ENCODE measurements at regions not wholly inside any gene's neighbourhood (a gene's known extent, or its start where the extent isn't known, plus 50 kb on each side); places are given as distances from the start of the nearest gene placed in this dataset.

DNA sequence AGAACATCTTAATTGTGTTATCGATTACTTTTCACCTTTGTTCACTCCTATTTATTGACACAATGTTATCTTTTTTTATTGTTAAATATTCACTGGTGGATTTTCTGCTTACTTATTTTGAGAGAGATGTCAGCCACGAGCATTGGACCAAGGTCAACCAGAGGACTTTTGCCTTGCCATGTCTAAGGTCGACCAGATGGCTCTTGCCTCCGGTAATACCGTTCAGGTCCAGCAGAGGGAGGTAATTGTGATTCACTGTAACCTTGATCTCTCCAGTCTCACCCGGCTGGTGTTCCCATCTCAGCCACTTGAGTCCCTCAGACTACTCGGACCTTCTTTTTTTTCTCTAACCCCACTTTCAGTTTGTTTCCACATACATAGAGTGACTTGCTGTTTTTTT, 1438.1 kb downstream of the UQCRFS1 start:
- no peak for TF ChIP-seq NFYB (CRISPR knock-in tag; conservative IDR thresholded peaks at IDR 0.05; ENCODE audit: low read depth)
- TF ChIP-seq, protein P1, sequence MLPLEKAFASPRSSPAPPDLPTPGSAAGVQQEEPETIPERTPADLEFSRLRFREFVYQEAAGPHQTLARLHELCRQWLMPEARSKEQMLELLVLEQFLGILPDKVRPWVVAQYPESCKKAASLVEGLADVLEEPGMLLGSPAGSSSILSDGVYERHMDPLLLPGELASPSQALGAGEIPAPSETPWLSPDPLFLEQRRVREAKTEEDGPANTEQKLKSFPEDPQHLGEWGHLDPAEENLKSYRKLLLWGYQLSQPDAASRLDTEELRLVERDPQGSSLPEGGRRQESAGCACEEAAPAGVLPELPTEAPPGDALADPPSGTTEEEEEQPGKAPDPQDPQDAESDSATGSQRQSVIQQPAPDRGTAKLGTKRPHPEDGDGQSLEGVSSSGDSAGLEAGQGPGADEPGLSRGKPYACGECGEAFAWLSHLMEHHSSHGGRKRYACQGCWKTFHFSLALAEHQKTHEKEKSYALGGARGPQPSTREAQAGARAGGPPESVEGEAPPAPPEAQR (CRISPR knock-in tag; IDR thresholded peaks at IDR 0.05), result no peak
- TF ChIP-seq, protein P2, sequence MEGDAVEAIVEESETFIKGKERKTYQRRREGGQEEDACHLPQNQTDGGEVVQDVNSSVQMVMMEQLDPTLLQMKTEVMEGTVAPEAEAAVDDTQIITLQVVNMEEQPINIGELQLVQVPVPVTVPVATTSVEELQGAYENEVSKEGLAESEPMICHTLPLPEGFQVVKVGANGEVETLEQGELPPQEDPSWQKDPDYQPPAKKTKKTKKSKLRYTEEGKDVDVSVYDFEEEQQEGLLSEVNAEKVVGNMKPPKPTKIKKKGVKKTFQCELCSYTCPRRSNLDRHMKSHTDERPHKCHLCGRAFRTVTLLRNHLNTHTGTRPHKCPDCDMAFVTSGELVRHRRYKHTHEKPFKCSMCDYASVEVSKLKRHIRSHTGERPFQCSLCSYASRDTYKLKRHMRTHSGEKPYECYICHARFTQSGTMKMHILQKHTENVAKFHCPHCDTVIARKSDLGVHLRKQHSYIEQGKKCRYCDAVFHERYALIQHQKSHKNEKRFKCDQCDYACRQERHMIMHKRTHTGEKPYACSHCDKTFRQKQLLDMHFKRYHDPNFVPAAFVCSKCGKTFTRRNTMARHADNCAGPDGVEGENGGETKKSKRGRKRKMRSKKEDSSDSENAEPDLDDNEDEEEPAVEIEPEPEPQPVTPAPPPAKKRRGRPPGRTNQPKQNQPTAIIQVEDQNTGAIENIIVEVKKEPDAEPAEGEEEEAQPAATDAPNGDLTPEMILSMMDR (IDR thresholded peaks at IDR 0.05), result 0 out of 2 replicates have a peak, but pooled peaks have one; percentile 4

Measured in WTC11 (cell line).